ENCODE measurements at regions not wholly inside any gene's neighbourhood (a gene's known extent, or its start where the extent isn't known, plus 50 kb on each side); places are given as distances from the start of the nearest gene placed in this dataset.

DNA sequence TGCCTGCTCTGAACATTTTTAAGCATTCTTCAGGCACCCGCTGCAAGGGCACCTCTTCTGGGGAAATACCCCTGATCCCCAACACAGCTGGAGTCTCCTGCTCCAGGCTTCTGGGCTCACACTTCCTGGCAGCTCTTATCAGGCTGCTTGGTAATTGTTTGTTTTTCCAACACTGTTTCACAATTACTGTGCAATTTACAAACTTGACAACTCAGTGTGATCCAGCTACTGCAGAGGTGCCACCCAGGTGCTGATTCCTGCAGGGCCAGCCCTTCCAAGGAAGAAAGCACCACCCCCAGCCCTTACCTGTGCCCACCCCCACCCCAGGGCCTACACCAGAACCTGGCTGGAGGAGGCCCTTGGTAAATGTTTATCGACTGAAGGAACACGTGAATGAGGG is 66.5 kb downstream of the MAGEF1 start:
- Histone ChIP-seq H3K4me3 (ENCODE audit: insufficient read depth, low read depth, low read length) (no peak overlapping the region), H3K27me3 (ENCODE audit: control insufficient read depth, insufficient read depth, low read length, poor library complexity, severe bottlenecking) (no peaks in the 10 kb centered on the region), H3K4me1 (ENCODE audit: control insufficient read depth, insufficient read depth, low read length) (peaks cover 12% of the 10 kb centered on the region), H3K9me3 (ENCODE audit: control insufficient read depth, low read length) (no peaks in the 10 kb centered on the region), H3K27ac (ENCODE audit: insufficient read depth, low read depth, low read length, poor library complexity, severe bottlenecking) (no peak overlapping the region), H3K36me3 (ENCODE audit: control insufficient read depth, insufficient read depth, low read length) (no peaks in the 10 kb centered on the region)
- 73 to 75% methylated on average over 3 of the region's 3 CpGs for WGBS, 2 experiments

GRCh38 chr3:184643442-184643841 is 68.4 kb downstream of the MAGEF1 start:
- no peak overlapping the region for H3K4me3 ChIP-seq (ENCODE audit: insufficient read depth, low read depth, low read length)
- no peak overlapping the region for H3K27ac ChIP-seq (ENCODE audit: insufficient read depth, low read depth, low read length, poor library complexity, severe bottlenecking)
- no peaks in the 10 kb centered on the region for H3K36me3 ChIP-seq (ENCODE audit: control insufficient read depth, insufficient read depth, low read length)
- WGBS, 2 experiments = 81 to 82% methylated on average over 6 of the region's 6 CpGs
- H3K9me3 ChIP-seq (ENCODE audit: control insufficient read depth, low read length) = no peaks in the 10 kb centered on the region
- H3K4me1 ChIP-seq (ENCODE audit: control insufficient read depth, insufficient read depth, low read length) = peaks cover 8% of the 10 kb centered on the region
- no peaks in the 10 kb centered on the region for H3K27me3 ChIP-seq (ENCODE audit: control insufficient read depth, insufficient read depth, low read length, poor library complexity, severe bottlenecking)

- no peak overlapping the region for H3K4me3 ChIP-seq (ENCODE audit: insufficient read depth, low read depth, low read length)
- no peak overlapping the region for H3K27ac ChIP-seq (ENCODE audit: insufficient read depth, low read depth, low read length, poor library complexity, severe bottlenecking)
- WGBS, 2 experiments = 81 to 84% methylated on average over 9 of the region's 9 CpGs
- no peaks in the 10 kb centered on the region for H3K9me3 ChIP-seq (ENCODE audit: control insufficient read depth, low read length)
- H3K27me3 ChIP-seq (ENCODE audit: control insufficient read depth, insufficient read depth, low read length, poor library complexity, severe bottlenecking) = no peaks in the 10 kb centered on the region
- H3K36me3 ChIP-seq (ENCODE audit: control insufficient read depth, insufficient read depth, low read length) = no peaks in the 10 kb centered on the region
- H3K4me1 ChIP-seq (ENCODE audit: control insufficient read depth, insufficient read depth, low read length) = peaks cover 8% of the 10 kb centered on the region
Measured at GRCh38 chr3:184642631-184643285, 69.1 kb downstream of the MAGEF1 start.

DNA sequence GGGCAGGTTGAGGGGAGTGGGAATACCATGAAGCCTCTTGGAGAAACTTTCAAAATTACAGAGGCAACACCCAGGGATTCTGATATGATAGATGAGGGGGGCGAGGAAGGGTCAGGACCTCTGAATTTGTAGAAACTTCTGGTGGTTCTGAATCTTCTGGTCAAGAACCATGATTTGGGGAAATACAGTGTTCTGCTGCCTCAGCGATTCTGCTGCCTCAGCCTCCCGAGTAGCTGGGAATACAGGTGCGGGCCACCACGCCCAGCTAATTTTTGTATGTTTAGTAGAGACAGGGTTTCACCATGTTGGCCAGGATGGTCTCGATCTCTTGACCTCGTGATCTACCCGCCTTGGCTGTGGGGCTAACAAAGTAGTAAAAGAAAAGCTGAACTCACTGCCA is 70.4 kb downstream of the MAGEF1 start:
- no peaks in the 10 kb centered on the region for H3K27me3 ChIP-seq (ENCODE audit: control insufficient read depth, insufficient read depth, low read length, poor library complexity, severe bottlenecking)
- peaks cover 15% of the 10 kb centered on the region for H3K4me1 ChIP-seq (ENCODE audit: control insufficient read depth, insufficient read depth, low read length)
- H3K4me3 ChIP-seq (ENCODE audit: insufficient read depth, low read depth, low read length) = no peak overlapping the region
- WGBS, 2 experiments = 92 to 93% methylated on average over 8 of the region's 8 CpGs
- no peaks in the 10 kb centered on the region for H3K36me3 ChIP-seq (ENCODE audit: control insufficient read depth, insufficient read depth, low read length)
- no peaks in the 10 kb centered on the region for H3K9me3 ChIP-seq (ENCODE audit: control insufficient read depth, low read length)
- H3K27ac ChIP-seq (ENCODE audit: insufficient read depth, low read depth, low read length, poor library complexity, severe bottlenecking) = no peak overlapping the region

GRCh38 chr3:184639351-184639750 is 72.5 kb downstream of the MAGEF1 start:
- 88 to 92% methylated on average over 6 of the region's 6 CpGs for WGBS, 2 experiments
- no peaks in the 10 kb centered on the region for H3K27me3 ChIP-seq (ENCODE audit: control insufficient read depth, insufficient read depth, low read length, poor library complexity, severe bottlenecking)
- no peak overlapping the region for H3K27ac ChIP-seq (ENCODE audit: insufficient read depth, low read depth, low read length, poor library complexity, severe bottlenecking)
- H3K4me3 ChIP-seq (ENCODE audit: insufficient read depth, low read depth, low read length) = no peak overlapping the region
- no peaks in the 10 kb centered on the region for H3K9me3 ChIP-seq (ENCODE audit: control insufficient read depth, low read length)
- no peaks in the 10 kb centered on the region for H3K36me3 ChIP-seq (ENCODE audit: control insufficient read depth, insufficient read depth, low read length)
- H3K4me1 ChIP-seq (ENCODE audit: control insufficient read depth, insufficient read depth, low read length) = peaks cover 35% of the 10 kb centered on the region

DNA sequence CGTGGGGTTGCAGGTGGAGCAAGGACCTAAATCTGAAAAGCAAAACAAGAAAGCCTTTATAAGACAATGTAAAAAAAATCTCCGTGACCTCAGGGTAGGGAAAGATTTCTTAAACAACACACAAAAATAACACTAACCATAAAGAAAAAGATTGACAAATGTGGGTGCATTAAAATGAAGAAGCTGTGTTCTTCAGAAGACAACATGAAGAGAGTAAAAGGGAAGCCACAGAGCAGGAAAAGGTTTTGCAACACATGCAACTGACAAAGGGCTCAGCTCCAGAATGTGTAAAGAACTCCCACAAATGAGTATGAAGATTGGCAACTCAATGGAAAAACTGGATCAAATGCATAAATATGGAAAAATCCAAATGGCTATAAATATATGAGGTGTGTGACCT is 74.2 kb downstream of the MAGEF1 start:
- Histone ChIP-seq H3K27ac (ENCODE audit: insufficient read depth, low read depth, low read length, poor library complexity, severe bottlenecking) (no peak overlapping the region), H3K4me3 (ENCODE audit: insufficient read depth, low read depth, low read length) (no peak overlapping the region), H3K27me3 (ENCODE audit: control insufficient read depth, insufficient read depth, low read length, poor library complexity, severe bottlenecking) (no peaks in the 10 kb centered on the region), H3K4me1 (ENCODE audit: control insufficient read depth, insufficient read depth, low read length) (peaks cover 36% of the 10 kb centered on the region), H3K36me3 (ENCODE audit: control insufficient read depth, insufficient read depth, low read length) (no peaks in the 10 kb centered on the region), H3K9me3 (ENCODE audit: control insufficient read depth, low read length) (no peaks in the 10 kb centered on the region)
- WGBS, 2 experiments = 77 to 85% methylated on average over 1 to 2 of the region's 2 CpGs

- no peaks in the 10 kb centered on the region for H3K27me3 ChIP-seq (ENCODE audit: control insufficient read depth, insufficient read depth, low read length, poor library complexity, severe bottlenecking)
- no peaks in the 10 kb centered on the region for H3K36me3 ChIP-seq (ENCODE audit: control insufficient read depth, insufficient read depth, low read length)
- no peak overlapping the region for H3K4me3 ChIP-seq (ENCODE audit: insufficient read depth, low read depth, low read length)
- no peak overlapping the region for H3K27ac ChIP-seq (ENCODE audit: insufficient read depth, low read depth, low read length, poor library complexity, severe bottlenecking)
- no peaks in the 10 kb centered on the region for H3K9me3 ChIP-seq (ENCODE audit: control insufficient read depth, low read length)
- 81 to 90% methylated on average over 2 to 3 of the region's 3 CpGs for WGBS, 2 experiments
- H3K4me1 ChIP-seq (ENCODE audit: control insufficient read depth, insufficient read depth, low read length) = peaks cover 39% of the 10 kb centered on the region
Measured at GRCh38 chr3:184636741-184637316, 75.0 kb downstream of the MAGEF1 start.

DNA sequence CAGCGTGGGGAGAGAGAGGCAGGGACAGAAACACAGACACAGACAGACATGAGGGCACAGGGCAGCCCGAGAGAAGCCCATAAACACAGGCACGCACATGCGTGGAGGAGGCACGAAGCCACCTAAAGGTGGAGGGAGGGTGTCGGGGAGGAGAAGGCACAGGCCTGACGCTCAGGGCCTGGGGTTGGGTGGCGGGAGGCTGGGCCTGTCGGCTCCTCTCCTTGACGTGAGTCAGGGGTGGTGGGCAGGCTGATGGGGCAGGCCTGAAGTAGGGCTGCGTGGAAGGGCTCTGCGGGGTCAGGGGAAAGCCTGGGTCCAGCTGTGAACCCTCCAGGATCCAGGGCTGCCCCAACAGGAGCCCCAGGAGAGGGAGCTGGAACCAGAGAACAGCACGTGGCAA is 74.2 kb downstream of the EPHB3 start:
- no peaks in the 10 kb centered on the region for H3K36me3 ChIP-seq (ENCODE audit: control insufficient read depth, insufficient read depth, low read length)

DNA sequence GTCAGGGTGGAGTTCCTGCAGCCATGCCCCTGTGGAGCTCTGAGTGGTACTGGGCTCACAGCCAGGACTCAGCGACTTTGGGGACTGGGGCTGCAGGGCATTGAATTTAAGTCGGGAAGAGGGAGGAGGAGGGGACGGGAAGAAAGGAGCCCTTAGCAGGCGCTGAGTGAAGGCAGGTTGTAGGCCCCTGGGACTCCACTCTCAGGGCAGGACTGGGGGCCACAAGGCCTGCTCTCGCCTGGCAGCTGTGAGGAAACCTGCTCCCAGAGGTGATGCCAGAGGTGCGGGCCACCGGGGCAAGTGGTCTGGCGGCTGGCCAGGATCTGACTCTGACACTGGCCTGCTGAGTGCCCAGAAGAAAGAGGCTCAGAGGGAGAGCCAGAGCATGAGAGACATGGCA is 73.5 kb downstream of the EPHB3 start:
- Histone ChIP-seq H3K4me3 (ENCODE audit: insufficient read depth, low read depth, low read length) (no peak overlapping the region), H3K4me1 (ENCODE audit: control insufficient read depth, insufficient read depth, low read length) (peaks cover 50% of the 10 kb centered on the region), H3K27me3 (ENCODE audit: control insufficient read depth, insufficient read depth, low read length, poor library complexity, severe bottlenecking) (no peaks in the 10 kb centered on the region), H3K27ac (ENCODE audit: insufficient read depth, low read depth, low read length, poor library complexity, severe bottlenecking) (no peak overlapping the region), H3K9me3 (ENCODE audit: control insufficient read depth, low read length) (no peaks in the 10 kb centered on the region), H3K36me3 (ENCODE audit: control insufficient read depth, insufficient read depth, low read length) (no peaks in the 10 kb centered on the region)
- WGBS, 2 experiments = 63 to 66% methylated on average over 8 of the region's 8 CpGs

More for the DNA sequence above, 74.2 kb downstream of the EPHB3 start:
- Histone ChIP-seq H3K27ac (ENCODE audit: insufficient read depth, low read depth, low read length, poor library complexity, severe bottlenecking) (no peak overlapping the region), H3K9me3 (ENCODE audit: control insufficient read depth, low read length) (no peaks in the 10 kb centered on the region), H3K4me3 (ENCODE audit: insufficient read depth, low read depth, low read length) (no peak overlapping the region), H3K27me3 (ENCODE audit: control insufficient read depth, insufficient read depth, low read length, poor library complexity, severe bottlenecking) (no peaks in the 10 kb centered on the region), H3K4me1 (ENCODE audit: control insufficient read depth, insufficient read depth, low read length) (peaks cover 44% of the 10 kb centered on the region)
- whole genome bisulfite sequencing, 2 experiments = 80 to 81% methylated on average over 13 of the region's 13 CpGs

DNA sequence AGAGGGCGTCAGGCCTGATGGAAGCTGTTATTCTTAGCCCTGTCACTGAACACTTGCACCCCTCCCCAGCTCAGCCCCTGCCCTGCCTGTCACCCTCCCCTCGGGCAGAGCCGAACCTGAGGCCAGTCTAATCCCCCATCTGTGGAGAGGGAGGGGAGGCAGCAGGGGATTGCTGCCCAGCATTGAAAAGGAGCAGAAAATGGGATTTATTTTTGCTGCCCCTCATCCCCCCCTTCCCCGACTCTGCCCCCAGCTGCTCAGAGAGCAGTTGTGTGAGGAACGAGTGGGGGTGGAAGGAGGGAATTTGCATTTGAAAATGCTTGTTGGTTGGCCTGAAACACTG is 71.6 kb downstream of the EPHB3 start:
- Histone ChIP-seq H3K27me3 (ENCODE audit: control insufficient read depth, insufficient read depth, low read length, poor library complexity, severe bottlenecking) (no peaks in the 10 kb centered on the region), H3K4me3 (ENCODE audit: insufficient read depth, low read depth, low read length) (no peak overlapping the region), H3K27ac (ENCODE audit: insufficient read depth, low read depth, low read length, poor library complexity, severe bottlenecking) (peak overlapping the region; percentile 48), H3K4me1 (ENCODE audit: control insufficient read depth, insufficient read depth, low read length) (peaks cover 68% of the 10 kb centered on the region), H3K9me3 (ENCODE audit: control insufficient read depth, low read length) (no peaks in the 10 kb centered on the region), H3K36me3 (ENCODE audit: control insufficient read depth, insufficient read depth, low read length) (no peaks in the 10 kb centered on the region)
- WGBS, 2 experiments = 15 to 17% methylated on average over 5 of the region's 5 CpGs

Data from ectodermal cell (in vitro differentiated cells).